GM19099 (cell line): ENCODE measurements at regions not wholly inside any gene's neighbourhood (a gene's known extent, or its start where the extent isn't known, plus 50 kb on each side); places are given as distances from the start of the nearest gene placed in this dataset.

Experiments used
- POLR2A ChIP-seq: IDR thresholded peaks from 3 replicates; pipeline ENCODE4 v1.6.1; 2011; ENCODE audit warnings: low read depth; ENCODE audit not compliant: insufficient read length; ENCODE audit errors: extremely low read depth

GRCh38 chr13:22405891-22406290, 735.0 kb downstream of the FGF9 start:
- TF ChIP-seq POLR2A, result no peak

- TF ChIP-seq POLR2A, result no peak
Observed at GRCh38 chr13:22412452-22412851, 741.6 kb downstream of the FGF9 start.

- TF ChIP-seq POLR2A, result no peak
Observed at GRCh38 chr13:22422023-22422422, 751.1 kb downstream of the FGF9 start.

GRCh38 chr13:22422712-22423111, 751.8 kb downstream of the FGF9 start:
- no peak for TF ChIP-seq POLR2A

- no peak for TF ChIP-seq POLR2A
Observed at GRCh38 chr13:22423261-22423660, 752.4 kb downstream of the FGF9 start.

GRCh38 chr13:22425087-22425486, 754.2 kb downstream of the FGF9 start:
- TF ChIP-seq POLR2A, result no peak

GRCh38 chr13:22427066-22427465, 753.7 kb upstream of the SGCG start:
- TF ChIP-seq POLR2A, result no peak

GRCh38 chr13:22427783-22428182, 753.0 kb upstream of the SGCG start:
- no peak for TF ChIP-seq POLR2A

- no peak for TF ChIP-seq POLR2A
Observed at GRCh38 chr13:22428188-22428828, 752.5 kb upstream of the SGCG start.

GRCh38 chr13:22432690-22433089, 748.1 kb upstream of the SGCG start:
- no peak for TF ChIP-seq POLR2A

- TF ChIP-seq POLR2A, result no peak
Observed at GRCh38 chr13:22447132-22447886, 733.5 kb upstream of the SGCG start.

- TF ChIP-seq POLR2A, result no peak
Observed at GRCh38 chr13:22449251-22449650, 731.5 kb upstream of the SGCG start.

GRCh38 chr13:22451327-22451741, 729.4 kb upstream of the SGCG start:
- no peak for TF ChIP-seq POLR2A

GRCh38 chr13:22454586-22454985, 726.2 kb upstream of the SGCG start:
- TF ChIP-seq POLR2A, result no peak

GRCh38 chr13:22455036-22455435, 725.7 kb upstream of the SGCG start:
- no peak for TF ChIP-seq POLR2A

- TF ChIP-seq POLR2A, result no peak
Observed at GRCh38 chr13:22461854-22462490, 718.8 kb upstream of the SGCG start.
